C4-2B (cell line): ENCODE measurements at regions not wholly inside any gene's neighbourhood (a gene's known extent, or its start where the extent isn't known, plus 50 kb on each side); places are given as distances from the start of the nearest gene placed in this dataset.

Experiments used
- ZFX ChIP-seq: fragments of 450-650 bp; IDR thresholded peaks from 2 replicates; pipeline ENCODE4 v1.6.1; 2017
- TF ChIP-seq, protein P1 (sequence below): fragments of 450-650 bp; conservative IDR thresholded peaks from 2 replicates; pipeline ENCODE4 v1.5.1; 2017; ENCODE audit warnings: mild to moderate bottlenecking

DNA sequence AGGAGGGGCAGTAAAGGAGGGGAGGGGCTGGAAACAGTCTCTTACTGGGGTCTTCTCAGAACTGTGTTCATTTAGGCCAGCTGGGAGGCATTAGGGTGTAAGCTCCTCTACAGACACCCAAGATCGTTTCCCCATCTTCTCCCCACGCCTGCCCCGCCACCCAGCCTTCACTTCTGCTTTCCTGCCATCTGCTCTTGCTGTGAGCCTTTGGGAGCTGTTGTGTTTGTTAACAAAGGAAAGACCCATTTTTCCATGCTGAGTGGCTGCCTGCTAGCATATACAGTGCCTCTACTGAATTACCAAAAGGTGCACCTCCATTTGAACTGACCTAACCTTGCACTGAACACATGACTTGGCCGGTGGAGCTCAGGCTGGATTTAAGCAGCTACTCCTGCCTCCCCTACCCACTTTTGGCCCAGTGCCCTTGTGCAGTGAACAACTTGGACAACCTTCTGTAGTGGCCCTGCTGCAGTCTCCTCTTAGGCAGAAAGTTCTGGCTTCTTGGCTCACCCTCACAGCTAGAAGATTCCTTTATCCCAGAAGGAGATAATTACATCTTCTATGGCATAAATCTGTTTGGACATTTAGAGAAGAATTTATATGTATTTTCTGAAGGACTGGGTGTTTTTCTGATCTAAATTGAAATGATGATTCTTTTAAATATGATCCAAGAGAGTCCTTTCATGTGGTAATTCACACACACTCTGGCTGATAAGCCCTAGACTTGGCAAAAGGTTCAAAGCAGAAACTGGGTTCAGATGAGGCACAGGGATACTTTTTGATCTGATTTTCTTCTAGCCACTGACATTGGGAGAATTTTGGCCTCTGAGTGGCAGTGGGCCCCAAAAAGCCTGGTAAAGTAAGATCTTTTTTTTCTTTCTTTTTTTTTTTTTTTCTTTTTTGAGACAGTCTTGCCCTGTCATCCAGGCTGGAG lies 81.9 kb upstream of the HNF1B start:
- TF ChIP-seq, protein P1, sequence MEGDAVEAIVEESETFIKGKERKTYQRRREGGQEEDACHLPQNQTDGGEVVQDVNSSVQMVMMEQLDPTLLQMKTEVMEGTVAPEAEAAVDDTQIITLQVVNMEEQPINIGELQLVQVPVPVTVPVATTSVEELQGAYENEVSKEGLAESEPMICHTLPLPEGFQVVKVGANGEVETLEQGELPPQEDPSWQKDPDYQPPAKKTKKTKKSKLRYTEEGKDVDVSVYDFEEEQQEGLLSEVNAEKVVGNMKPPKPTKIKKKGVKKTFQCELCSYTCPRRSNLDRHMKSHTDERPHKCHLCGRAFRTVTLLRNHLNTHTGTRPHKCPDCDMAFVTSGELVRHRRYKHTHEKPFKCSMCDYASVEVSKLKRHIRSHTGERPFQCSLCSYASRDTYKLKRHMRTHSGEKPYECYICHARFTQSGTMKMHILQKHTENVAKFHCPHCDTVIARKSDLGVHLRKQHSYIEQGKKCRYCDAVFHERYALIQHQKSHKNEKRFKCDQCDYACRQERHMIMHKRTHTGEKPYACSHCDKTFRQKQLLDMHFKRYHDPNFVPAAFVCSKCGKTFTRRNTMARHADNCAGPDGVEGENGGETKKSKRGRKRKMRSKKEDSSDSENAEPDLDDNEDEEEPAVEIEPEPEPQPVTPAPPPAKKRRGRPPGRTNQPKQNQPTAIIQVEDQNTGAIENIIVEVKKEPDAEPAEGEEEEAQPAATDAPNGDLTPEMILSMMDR, result no peak
- no peak for TF ChIP-seq ZFX
